MCF 10A (cell line): ENCODE measurements at regions not wholly inside any gene's neighbourhood (a gene's known extent, or its start where the extent isn't known, plus 50 kb on each side); places are given as distances from the start of the nearest gene placed in this dataset.

ENCODE experiments used
- BruUV-seq: library from RNA; stranded (reverse); fragments of 400-500 nt; replicated peaks from 2 replicates; lab custom pipeline; 2021; lab: Mats Ljungman, UMichigan
- CTCF ChIA-PET: fragments of 300-600 bp; sonication (Branson Sonifier 250); formaldehyde crosslinking; extraction: SDS; loops from one replicate; lab custom pipeline; 2021; ENCODE audit warnings: antibody characterized with exemption, inconsistent platforms; lab: Yijun Ruan, JAX
- POLR2A ChIA-PET: fragments of 300-600, 350-650 bp; sonication (Branson Sonifier 250); formaldehyde crosslinking; extraction: SDS; loops from one replicate; lab custom pipeline; 2020; ENCODE audit warnings: antibody characterized with exemption, inconsistent platforms; lab: Yijun Ruan, JAX
- DNase-seq: peaks from one replicate; pipeline ENCODE4 v3.0.0-alpha.2; 2018; ENCODE audit not compliant: unreplicated experiment
- H3K27ac Mint-ChIP-seq: one replicate; pipeline ENCODE4 v1.8.0; 2022; ENCODE audit warnings: mild to moderate bottlenecking, low read depth, mixed read lengths; ENCODE audit not compliant: unreplicated experiment
- H3K27me3 Mint-ChIP-seq: one replicate; pipeline ENCODE4 v1.8.0; 2022; ENCODE audit warnings: mixed read lengths; ENCODE audit not compliant: insufficient read depth, unreplicated experiment
- H3K36me3 Mint-ChIP-seq: one replicate; pipeline ENCODE4 v1.8.0; 2022; ENCODE audit warnings: mild to moderate bottlenecking, moderate library complexity, mixed read lengths; ENCODE audit not compliant: insufficient read depth, unreplicated experiment
- H3K4me1 Mint-ChIP-seq: one replicate; pipeline ENCODE4 v1.8.0; 2022; ENCODE audit warnings: mixed read lengths; ENCODE audit not compliant: insufficient read depth, unreplicated experiment
- H3K4me3 Mint-ChIP-seq: one replicate; pipeline ENCODE4 v1.8.0; 2022; ENCODE audit warnings: mild to moderate bottlenecking, moderate library complexity, mixed read lengths; ENCODE audit not compliant: unreplicated experiment
- H3K9me3 Mint-ChIP-seq: one replicate; pipeline ENCODE4 v1.8.0; 2022; ENCODE audit warnings: mixed read lengths; ENCODE audit not compliant: unreplicated experiment
- intact Hi-C: fragments of 100-400 bp; cut with micrococcal nuclease; formaldehyde crosslinking; loops from 2 replicates; pipeline ENCODE4 v1.14.1; 2022
- TF ChIP-seq, protein P1 (sequence below): fragments of 200-600 bp; IDR thresholded peaks from one replicate; pipeline ENCODE4 v1.8.0; 2022; ENCODE audit warnings: antibody characterized with exemption, mild to moderate bottlenecking; ENCODE audit not compliant: unreplicated experiment

DNA sequence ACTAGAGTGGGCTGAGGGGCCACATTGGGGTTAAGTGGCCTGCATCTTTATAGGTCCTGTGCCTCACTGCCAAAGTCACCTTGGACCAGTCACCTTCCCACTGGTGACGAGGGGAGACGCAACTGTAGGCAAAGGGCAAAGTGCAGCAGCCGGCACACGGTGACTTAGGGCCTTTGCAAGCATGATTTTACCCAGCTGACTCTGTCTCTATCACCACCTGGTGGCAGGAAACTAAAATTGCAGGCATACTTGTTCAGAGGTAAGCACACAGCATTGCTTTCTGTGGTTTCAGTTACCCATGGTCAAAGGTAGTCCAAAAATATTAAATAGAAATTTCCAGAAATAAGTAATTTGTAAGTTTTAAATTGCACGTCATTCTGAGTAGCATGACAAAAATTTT is 1164.4 kb downstream of the BRD1 start:
- TF ChIP-seq, protein P1, sequence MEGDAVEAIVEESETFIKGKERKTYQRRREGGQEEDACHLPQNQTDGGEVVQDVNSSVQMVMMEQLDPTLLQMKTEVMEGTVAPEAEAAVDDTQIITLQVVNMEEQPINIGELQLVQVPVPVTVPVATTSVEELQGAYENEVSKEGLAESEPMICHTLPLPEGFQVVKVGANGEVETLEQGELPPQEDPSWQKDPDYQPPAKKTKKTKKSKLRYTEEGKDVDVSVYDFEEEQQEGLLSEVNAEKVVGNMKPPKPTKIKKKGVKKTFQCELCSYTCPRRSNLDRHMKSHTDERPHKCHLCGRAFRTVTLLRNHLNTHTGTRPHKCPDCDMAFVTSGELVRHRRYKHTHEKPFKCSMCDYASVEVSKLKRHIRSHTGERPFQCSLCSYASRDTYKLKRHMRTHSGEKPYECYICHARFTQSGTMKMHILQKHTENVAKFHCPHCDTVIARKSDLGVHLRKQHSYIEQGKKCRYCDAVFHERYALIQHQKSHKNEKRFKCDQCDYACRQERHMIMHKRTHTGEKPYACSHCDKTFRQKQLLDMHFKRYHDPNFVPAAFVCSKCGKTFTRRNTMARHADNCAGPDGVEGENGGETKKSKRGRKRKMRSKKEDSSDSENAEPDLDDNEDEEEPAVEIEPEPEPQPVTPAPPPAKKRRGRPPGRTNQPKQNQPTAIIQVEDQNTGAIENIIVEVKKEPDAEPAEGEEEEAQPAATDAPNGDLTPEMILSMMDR: peak; percentile 34
- POLR2A ChIA-PET: no interaction called here
- no peak for DNase-seq
- no peaks in the 10 kb centered on the region for H3K27me3 Mint-ChIP-seq
- H3K4me1 Mint-ChIP-seq: no peaks in the 10 kb centered on the region
- no TSS peak for BruUV-seq
- CTCF ChIA-PET: no interaction called here
- intact Hi-C loops: no loop called here
- peaks cover 16% of the 10 kb centered on the region for H3K9me3 Mint-ChIP-seq
- H3K4me3 Mint-ChIP-seq: no peak overlapping the region
- no peak overlapping the region for H3K27ac Mint-ChIP-seq
- H3K36me3 Mint-ChIP-seq: no peaks in the 10 kb centered on the region

DNA sequence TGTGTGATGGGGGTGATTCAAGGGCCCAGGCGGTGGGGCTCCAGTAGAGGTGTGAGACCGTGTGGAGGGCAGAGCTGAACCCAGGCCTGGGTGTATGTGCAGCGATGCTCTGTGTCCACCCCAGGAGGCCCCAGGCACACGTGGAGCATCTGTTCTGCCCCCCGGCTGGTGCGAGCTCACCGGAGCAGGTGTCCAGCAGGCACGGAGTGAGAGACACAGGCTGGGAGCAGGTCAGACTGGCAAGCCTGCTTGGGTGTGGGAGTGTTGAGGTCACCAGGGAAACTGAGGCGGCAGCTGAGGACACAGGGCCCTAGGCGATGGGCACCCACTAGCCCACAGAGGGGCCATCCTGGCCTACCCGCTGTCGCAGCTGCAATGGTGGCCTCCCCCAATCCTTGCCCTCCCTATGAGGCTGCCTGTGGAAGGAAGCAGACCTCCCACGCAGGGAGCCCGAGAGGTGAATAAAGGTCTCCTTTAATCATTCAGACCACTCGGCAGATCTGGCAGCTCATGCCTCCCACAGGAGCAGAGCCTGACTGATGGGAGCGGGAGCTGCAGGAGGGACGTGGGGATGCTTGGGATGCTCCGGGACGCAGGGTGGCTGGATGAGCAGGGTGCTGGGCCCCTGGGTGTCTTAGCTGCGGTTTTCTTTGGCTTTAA is 1165.1 kb downstream of the BRD1 start:
- Mint-ChIP-seq H3K36me3 (no peaks in the 10 kb centered on the region), H3K4me1 (no peaks in the 10 kb centered on the region), H3K4me3 (no peak overlapping the region), H3K27me3 (no peaks in the 10 kb centered on the region), H3K9me3 (peaks cover 16% of the 10 kb centered on the region), H3K27ac (no peak overlapping the region)
- ChIA-PET CTCF (no interaction called here), POLR2A (no interaction called here)
- TF ChIP-seq, protein P1: no peak
- intact Hi-C loops: no loop called here
- DNase-seq: no peak
- no TSS peak for BruUV-seq

DNA sequence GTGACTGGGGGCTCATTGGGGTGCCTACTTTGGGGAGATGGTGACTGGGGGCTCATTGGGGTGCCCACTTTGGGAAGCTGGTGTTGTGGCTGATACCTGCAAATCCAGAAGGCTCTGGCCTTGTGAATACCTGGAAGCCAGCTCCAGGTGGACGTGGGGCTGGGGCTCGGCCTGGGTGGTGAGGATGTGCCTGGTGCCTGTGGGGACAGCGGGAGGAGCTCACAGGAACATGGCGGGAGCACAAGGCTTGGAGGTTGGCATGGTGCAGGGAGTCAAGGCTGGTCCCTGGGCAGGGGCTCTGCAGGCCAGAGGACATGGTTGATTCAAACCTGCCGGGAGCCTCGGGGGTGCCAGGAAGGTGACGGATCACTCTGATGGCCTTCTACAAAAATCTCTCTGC is 1165.7 kb downstream of the BRD1 start:
- DNase-seq: no peak
- ChIA-PET POLR2A (no interaction called here), CTCF (no interaction called here)
- no peak overlapping the region for H3K27ac Mint-ChIP-seq
- no peaks in the 10 kb centered on the region for H3K27me3 Mint-ChIP-seq
- TF ChIP-seq, protein P1: no peak
- no peak overlapping the region for H3K4me3 Mint-ChIP-seq
- intact Hi-C loops: no loop called here
- H3K4me1 Mint-ChIP-seq: no peaks in the 10 kb centered on the region
- no TSS peak for BruUV-seq
- H3K36me3 Mint-ChIP-seq: no peaks in the 10 kb centered on the region
- H3K9me3 Mint-ChIP-seq: peaks cover 16% of the 10 kb centered on the region

DNA sequence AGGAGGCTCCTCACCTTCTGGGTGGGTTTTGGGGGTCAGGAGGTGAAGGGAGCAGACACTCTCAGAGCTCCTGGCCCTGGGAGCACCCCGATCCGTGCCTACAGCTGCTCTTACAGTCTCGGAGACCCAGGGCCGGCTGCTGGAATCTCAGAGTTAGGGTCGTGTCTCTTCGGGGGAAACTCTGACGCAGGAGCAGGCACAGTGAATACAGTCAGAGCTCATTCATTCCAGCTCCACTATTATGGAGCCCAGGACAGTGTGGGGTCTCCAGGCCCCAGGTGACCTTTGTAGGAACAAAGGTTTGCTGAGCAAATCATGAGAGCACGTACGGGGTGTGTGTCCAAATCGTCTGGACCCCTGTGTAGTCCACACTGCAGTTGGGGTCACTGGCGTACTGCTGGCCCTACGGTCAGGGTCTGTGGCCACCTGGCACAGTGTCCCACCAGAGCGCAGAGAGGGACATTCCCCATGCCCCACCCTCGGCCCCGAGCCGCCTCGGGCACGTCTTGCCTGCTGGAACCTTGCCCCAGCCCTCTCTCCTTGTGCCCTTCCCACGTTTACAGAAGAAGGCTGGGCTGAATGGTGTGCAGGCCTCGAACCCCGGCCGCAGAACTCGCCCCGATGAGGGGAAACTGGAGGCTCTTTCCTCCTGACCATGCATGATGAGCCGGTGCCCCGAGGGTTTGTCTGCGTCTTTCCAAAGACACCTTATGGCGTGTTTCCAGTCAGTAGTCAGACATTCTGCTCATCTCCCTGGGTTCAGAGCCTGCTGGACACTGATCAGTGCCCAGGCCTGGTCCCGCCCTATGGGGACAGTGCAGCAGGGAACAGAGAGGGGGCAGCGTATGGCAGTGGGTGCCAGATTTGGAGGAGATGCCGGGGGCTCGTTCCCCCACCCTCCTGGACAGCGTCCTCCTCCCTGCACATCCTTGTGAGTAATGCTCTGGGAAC is 1166.6 kb downstream of the BRD1 start:
- no peaks in the 10 kb centered on the region for H3K27me3 Mint-ChIP-seq
- no TSS peak for BruUV-seq
- no peaks in the 10 kb centered on the region for H3K36me3 Mint-ChIP-seq
- TF ChIP-seq, protein P1: no peak
- DNase-seq: no peak
- intact Hi-C loops: no loop called here
- CTCF ChIA-PET: no interaction called here
- H3K27ac Mint-ChIP-seq: no peak overlapping the region
- no peaks in the 10 kb centered on the region for H3K4me1 Mint-ChIP-seq
- POLR2A ChIA-PET: no interaction called here
- no peak overlapping the region for H3K4me3 Mint-ChIP-seq
- H3K9me3 Mint-ChIP-seq: peaks cover 16% of the 10 kb centered on the region
